Spleen (tissue), 11 donors: ENCODE measurements at regions not wholly inside any gene's neighbourhood (a gene's known extent, or its start where the extent isn't known, plus 50 kb on each side); places are given as distances from the start of the nearest gene placed in this dataset.

Experiments
- DNase-seq: peaks from one replicate; pipeline ENCODE4 v3.0.0-alpha.2; 2020
- H3K27ac ChIP-seq, 8 donors: fragments of 200-600 bp; sonication (generic) in 7 of 8; 1 replicate in 4 of 8; 2 replicates in 4 of 8; pipeline versions ENCODE4 v1.5.0 to v1.8.0; 2016 to 2021; ENCODE audit warnings: inconsistent platforms in 4 of 8, mild to moderate bottlenecking in 4 of 8, moderate library complexity in 1 of 8
- H3K27me3 ChIP-seq, 7 donors: fragments of 200-600 bp; sonication (generic) in 6 of 7; replicated peaks in 1 of 7; 1 replicate in 4 of 7; 2 replicates in 3 of 7; pipeline versions ENCODE4 v1.5.0 to v1.8.0; 2016 to 2021; ENCODE audit warnings: inconsistent platforms in 3 of 7, mild to moderate bottlenecking in 1 of 7
- H3K36me3 ChIP-seq, 6 donors: fragments of 200-600 bp; sonication (generic) in 5 of 6; 1 replicate in 4 of 6; 2 replicates in 2 of 6; pipeline versions ENCODE4 v1.5.0 to v1.8.0; 2016 to 2021; ENCODE audit warnings: inconsistent platforms in 2 of 6
- H3K4me1 ChIP-seq, 6 donors: fragments of 200-600 bp; sonication (generic) in 5 of 6; 1 replicate in 3 of 6; 2 replicates in 3 of 6; pipeline versions ENCODE4 v1.5.0 to v1.8.0; 2016 to 2021; ENCODE audit warnings: inconsistent platforms in 3 of 6
- H3K4me3 ChIP-seq, 8 donors: fragments of 200-600 bp; sonication (generic) in 7 of 8; 1 replicate in 4 of 8; 2 replicates in 4 of 8; pipeline versions ENCODE4 v1.5.0 to v1.8.0; 2016 to 2021; ENCODE audit warnings: inconsistent platforms in 4 of 8, mild to moderate bottlenecking in 4 of 8, moderate library complexity in 2 of 8
- H3K9me3 ChIP-seq, 8 donors: fragments of 200-600 bp; sonication (generic) in 7 of 8; 1 replicate in 4 of 8; 2 replicates in 4 of 8; pipeline versions ENCODE4 v1.5.0 to v1.8.0; 2016 to 2021; ENCODE audit warnings: inconsistent platforms in 4 of 8
- POLR2A ChIP-seq, 3 donors: fragments of 450-650 bp; IDR thresholded peaks; one replicate each; pipeline ENCODE4 v1.5.1; 2017; ENCODE audit warnings: antibody characterized with exemption in 3 of 3, mild to moderate bottlenecking in 1 of 3
- POLR2AphosphoS5 ChIP-seq, 3 donors: sonication (generic); formaldehyde crosslinking; IDR thresholded peaks; one replicate each; pipeline ENCODE4 v1.5.1; 2017; ENCODE audit warnings: antibody characterized with exemption in 3 of 3
- WGBS, 5 donors: extraction: QIAGEN DNeasy Blood & Tissue Kit in 3 of 5; methylation state at CpG; one replicate each; pipeline versions ENCODE4 v1.1.5 to v1.1.7; 2013 to 2018; 5-methylcytosine and 5-hydroxymethylcytosine counted together
- intact Hi-C: fragments of 100-400 bp; cut with DNase I; formaldehyde crosslinking; loops from one replicate; pipeline ENCODE4 v1.15.0; 2023; ENCODE audit warnings: low total_unique reads
- TF ChIP-seq, protein P1 (sequence below), 11 experiments: fragments of 200-600 bp in 7 of 11; fragments of 450-650 bp in 4 of 11; sonication (generic) in 4 of 11; IDR thresholded peaks in 8 of 11; conservative IDR thresholded peaks in 3 of 11; 1 replicate in 7 of 11; 2 replicates in 4 of 11; pipeline versions ENCODE4 v1.4.0 to v1.8.0; 2016 to 2021; ENCODE audit warnings: antibody characterized with exemption in 11 of 11, inconsistent platforms in 4 of 11, mild to moderate bottlenecking in 1 of 11
- donor health status: healthy with polysubstance abuse.
- donor health status: DM: no; HTN: no; CAD: no; lungs with moderate emphysema.
- donor health status: DM: no; HTN: no; CAD: no.
- donor health status: Bipolar disorder and iron deficiency.
- donor health status: healthy.
- donor health status: DM: no; HTN: no; CAD: no.
- donor health status: DM: yes; HTN: yes; CAD: no.

DNA sequence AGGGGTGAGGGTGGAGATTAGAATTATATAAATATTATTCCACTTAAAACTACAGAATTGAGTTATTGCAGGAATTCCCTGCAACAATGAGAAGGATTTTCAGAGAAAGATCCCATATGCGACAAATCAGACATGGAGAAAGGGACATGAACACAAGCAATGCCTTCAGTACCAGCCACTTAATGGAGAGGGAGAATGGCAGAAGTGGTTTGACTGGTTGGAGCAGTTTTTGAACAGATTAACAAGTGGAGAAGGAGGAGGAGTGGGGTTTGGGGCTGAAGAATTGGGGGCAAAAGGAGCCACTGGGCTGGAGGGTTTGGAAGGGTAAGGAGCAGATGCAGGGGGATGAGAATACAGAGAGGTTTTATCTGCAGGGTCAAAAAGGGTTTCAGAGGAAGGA is 620.9 kb upstream of the PTPRD start:
- no peak overlapping the region for H3K4me3 ChIP-seq
- no peak overlapping the region for H3K27ac ChIP-seq
- no peak for DNase-seq
- TF ChIP-seq POLR2A (IDR thresholded peaks at IDR 0.05), result no peak
- TF ChIP-seq, protein P1, sequence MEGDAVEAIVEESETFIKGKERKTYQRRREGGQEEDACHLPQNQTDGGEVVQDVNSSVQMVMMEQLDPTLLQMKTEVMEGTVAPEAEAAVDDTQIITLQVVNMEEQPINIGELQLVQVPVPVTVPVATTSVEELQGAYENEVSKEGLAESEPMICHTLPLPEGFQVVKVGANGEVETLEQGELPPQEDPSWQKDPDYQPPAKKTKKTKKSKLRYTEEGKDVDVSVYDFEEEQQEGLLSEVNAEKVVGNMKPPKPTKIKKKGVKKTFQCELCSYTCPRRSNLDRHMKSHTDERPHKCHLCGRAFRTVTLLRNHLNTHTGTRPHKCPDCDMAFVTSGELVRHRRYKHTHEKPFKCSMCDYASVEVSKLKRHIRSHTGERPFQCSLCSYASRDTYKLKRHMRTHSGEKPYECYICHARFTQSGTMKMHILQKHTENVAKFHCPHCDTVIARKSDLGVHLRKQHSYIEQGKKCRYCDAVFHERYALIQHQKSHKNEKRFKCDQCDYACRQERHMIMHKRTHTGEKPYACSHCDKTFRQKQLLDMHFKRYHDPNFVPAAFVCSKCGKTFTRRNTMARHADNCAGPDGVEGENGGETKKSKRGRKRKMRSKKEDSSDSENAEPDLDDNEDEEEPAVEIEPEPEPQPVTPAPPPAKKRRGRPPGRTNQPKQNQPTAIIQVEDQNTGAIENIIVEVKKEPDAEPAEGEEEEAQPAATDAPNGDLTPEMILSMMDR (IDR thresholded peaks at IDR 0.05 in 8 of 11, conservative IDR thresholded peaks at IDR 0.05 in 3 of 11), result no peak
- TF ChIP-seq POLR2AphosphoS5 (IDR thresholded peaks at IDR 0.05), result no peak
- H3K9me3 ChIP-seq, result peaks cover 0 to 16% (median 2%) of the 10 kb centered on the region in 8 donors
- H3K36me3 ChIP-seq, result no peaks in the 10 kb centered on the region
- intact Hi-C loops, result no loop called here
- H3K27me3 ChIP-seq, result no peaks in the 10 kb centered on the region
- WGBS, 5 donors, result 89 to 94% (median 91%) methylated on average over 1 of the region's 1 CpG
- no peaks in the 10 kb centered on the region for H3K4me1 ChIP-seq

DNA sequence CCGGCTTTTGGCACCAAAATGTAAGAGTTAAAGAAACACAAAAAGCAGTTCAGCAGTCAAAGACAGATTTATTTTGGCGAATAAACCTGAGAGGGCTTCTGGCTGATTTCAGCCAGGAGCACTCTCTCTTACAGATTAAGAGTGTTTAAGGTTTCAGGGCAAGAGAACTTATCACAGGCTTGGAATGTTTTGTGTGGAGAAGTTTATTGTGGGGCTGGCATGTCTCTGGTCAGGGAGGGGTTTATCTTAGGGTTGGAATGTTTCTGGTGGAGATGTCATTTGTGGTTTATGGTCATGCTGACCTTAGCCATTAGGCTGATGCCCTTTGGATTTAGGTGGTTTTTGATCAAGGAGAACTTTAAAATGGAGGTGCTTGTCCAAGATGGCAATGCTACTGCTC is 622.3 kb upstream of the PTPRD start:
- intact Hi-C loops, result no loop called here
- Histone ChIP-seq H3K27ac (no peak overlapping the region), H3K4me1 (no peaks in the 10 kb centered on the region), H3K4me3 (no peak overlapping the region), H3K27me3 (no peaks in the 10 kb centered on the region), H3K9me3 (peaks cover 0 to 14% (median 2%) of the 10 kb centered on the region in 8 donors), H3K36me3 (no peaks in the 10 kb centered on the region)
- TF ChIP-seq, protein P1 (IDR thresholded peaks at IDR 0.05 in 8 of 11, conservative IDR thresholded peaks at IDR 0.05 in 3 of 11), result no peak
- TF ChIP-seq POLR2A (IDR thresholded peaks at IDR 0.05) (no peak), POLR2AphosphoS5 (IDR thresholded peaks at IDR 0.05) (no peak)
- 71 to 79% (median 75%) methylated on average over 2 of the region's 2 CpGs for WGBS, 5 donors
- no peak for DNase-seq

DNA sequence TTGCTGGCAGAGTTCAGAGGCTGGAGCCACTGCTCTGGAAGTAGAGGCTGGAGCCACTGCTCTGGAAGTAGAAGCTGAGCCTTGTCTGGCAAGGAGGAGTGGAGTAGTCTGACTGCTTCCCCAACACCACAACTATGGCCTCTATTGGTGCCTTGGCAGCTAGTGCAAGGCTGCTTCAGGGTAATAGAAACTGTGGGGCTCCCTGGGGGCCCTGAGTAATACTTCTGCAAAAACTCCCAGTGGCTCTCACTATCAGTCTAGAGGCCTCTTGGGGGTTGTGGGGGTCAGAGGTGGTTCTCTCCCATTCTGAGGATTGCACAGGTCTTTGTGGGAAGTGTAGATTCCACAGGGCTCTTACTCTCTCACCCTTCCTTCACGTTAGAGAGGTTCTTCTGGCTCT is 629.0 kb upstream of the PTPRD start:
- 0 to 59% (median 50%) methylated on average over 1 of the region's 1 CpG for WGBS, 5 donors
- no peak overlapping the region for H3K27ac ChIP-seq
- H3K9me3 ChIP-seq, result peaks cover 0 to 31% (median 23%) of the 10 kb centered on the region in 8 donors
- no peak overlapping the region for H3K4me3 ChIP-seq
- H3K4me1 ChIP-seq, result no peaks in the 10 kb centered on the region
- intact Hi-C loops, result no loop called here
- DNase-seq, result no peak
- TF ChIP-seq POLR2AphosphoS5 (IDR thresholded peaks at IDR 0.05) (no peak), POLR2A (IDR thresholded peaks at IDR 0.05) (no peak)
- TF ChIP-seq, protein P1 (IDR thresholded peaks at IDR 0.05 in 8 of 11, conservative IDR thresholded peaks at IDR 0.05 in 3 of 11), result no peak
- H3K36me3 ChIP-seq, result no peaks in the 10 kb centered on the region
- H3K27me3 ChIP-seq, result no peaks in the 10 kb centered on the region

DNA sequence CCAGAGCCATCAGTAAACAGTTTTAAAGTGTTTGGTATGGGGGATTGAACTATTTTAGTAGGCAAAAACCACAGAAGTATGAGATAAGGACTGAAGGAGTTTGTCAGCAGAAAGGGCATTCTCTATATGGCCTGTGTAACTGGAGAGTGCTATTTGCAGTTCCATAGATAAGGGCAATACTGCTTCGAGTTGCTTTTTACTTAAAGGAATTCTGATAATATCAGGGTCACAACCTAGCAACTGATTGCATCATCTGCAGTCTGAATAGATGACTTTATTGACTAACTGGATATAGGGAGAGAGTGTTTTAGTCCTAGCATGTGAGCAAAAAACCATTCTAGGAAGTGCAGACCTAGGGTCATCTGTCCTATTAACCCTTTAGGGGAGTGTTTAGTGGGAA is 645.2 kb upstream of the PTPRD start:
- Histone ChIP-seq H3K27me3 (no peaks in the 10 kb centered on the region), H3K9me3 (peaks cover 0 to 49% (median 21%) of the 10 kb centered on the region in 8 donors), H3K36me3 (no peaks in the 10 kb centered on the region), H3K27ac (no peak overlapping the region), H3K4me3 (no peak overlapping the region), H3K4me1 (no peaks in the 10 kb centered on the region)
- 3 to 9% (median 7%) methylated on average over 1 of the region's 1 CpG for WGBS, 5 donors
- DNase-seq, result no peak
- intact Hi-C loops, result no loop called here
- TF ChIP-seq, protein P1 (IDR thresholded peaks at IDR 0.05 in 8 of 11, conservative IDR thresholded peaks at IDR 0.05 in 3 of 11), result no peak
- TF ChIP-seq POLR2AphosphoS5 (IDR thresholded peaks at IDR 0.05), result no peak
- TF ChIP-seq POLR2A (IDR thresholded peaks at IDR 0.05), result no peak
